Left ventricle myocardium inferior (tissue), 1 donor: ENCODE measurements at regions not wholly inside any gene's neighbourhood (a gene's known extent, or its start where the extent isn't known, plus 50 kb on each side); places are given as distances from the start of the nearest gene placed in this dataset.

Source experiments
- DNase-seq: peaks from one replicate; pipeline ENCODE4 v3.0.0-alpha.2; 2020
- H3K27ac ChIP-seq: fragments of 200-600 bp; replicated peaks from 2 replicates; pipeline ENCODE4 v1.8.0; 2021
- H3K27me3 ChIP-seq: fragments of 200-600 bp; 2 replicates; pipeline ENCODE4 v1.8.0; 2021; ENCODE audit warnings: low read depth
- H3K36me3 ChIP-seq: fragments of 200-600 bp; 2 replicates; pipeline ENCODE4 v1.8.0; 2021
- H3K4me1 ChIP-seq: fragments of 200-600 bp; 2 replicates; pipeline ENCODE4 v1.8.0; 2021
- H3K4me3 ChIP-seq: fragments of 200-600 bp; 2 replicates; pipeline ENCODE4 v1.8.0; 2021; ENCODE audit warnings: mild to moderate bottlenecking, moderate library complexity
- H3K9me3 ChIP-seq: fragments of 200-600 bp; replicated peaks from 2 replicates; pipeline ENCODE4 v1.8.0; 2021
- CTCF ChIP-seq: fragments of 200-600 bp; IDR thresholded peaks from 2 replicates; pipeline ENCODE4 v1.8.0; 2021; ENCODE audit warnings: antibody characterized with exemption, mild to moderate bottlenecking, borderline replicate concordance
- intact Hi-C: fragments of 100-400 bp; cut with micrococcal nuclease; formaldehyde crosslinking; loops from one replicate; pipeline ENCODE4 v1.11.0; 2022
- donor health status: DM: no; HTN: yes; CAD: no; lungs with severe emphysema.

- H3K36me3 ChIP-seq: no peaks in the 10 kb centered on the region
Measured at GRCh38 chr1:30413606-30414005, 309.8 kb downstream of the MATN1 start.

GRCh38 chr1:30413111-30413440 lies 310.3 kb downstream of the MATN1 start:
- DNase-seq: no peak
- Histone ChIP-seq H3K4me3 (no peak overlapping the region), H3K27ac (no peak overlapping the region), H3K4me1 (no peaks in the 10 kb centered on the region), H3K27me3 (peaks cover 97% of the 10 kb centered on the region), H3K9me3 (no peaks in the 10 kb centered on the region), H3K36me3 (no peaks in the 10 kb centered on the region)
- TF ChIP-seq CTCF: no peak
- intact Hi-C loops: no loop called here

More at GRCh38 chr1:30413606-30414005, 309.8 kb downstream of the MATN1 start:
- peaks cover 96% of the 10 kb centered on the region for H3K27me3 ChIP-seq
- intact Hi-C loops: no loop called here
- no peak for DNase-seq
- H3K27ac ChIP-seq: no peak overlapping the region
- TF ChIP-seq CTCF: no peak
- H3K4me3 ChIP-seq: no peak overlapping the region
- H3K4me1 ChIP-seq: no peaks in the 10 kb centered on the region
- no peaks in the 10 kb centered on the region for H3K9me3 ChIP-seq

GRCh38 chr1:30412241-30413110 lies 310.9 kb downstream of the MATN1 start:
- H3K27me3 ChIP-seq: peaks cover 96% of the 10 kb centered on the region
- no peak overlapping the region for H3K4me3 ChIP-seq
- no peaks in the 10 kb centered on the region for H3K36me3 ChIP-seq
- intact Hi-C loops: no loop called here
- no peaks in the 10 kb centered on the region for H3K9me3 ChIP-seq
- no peaks in the 10 kb centered on the region for H3K4me1 ChIP-seq
- no peak overlapping the region for H3K27ac ChIP-seq
- no peak for DNase-seq
- TF ChIP-seq CTCF: no peak

GRCh38 chr1:30411206-30411605 lies 312.2 kb downstream of the MATN1 start:
- no peak overlapping the region for H3K27ac ChIP-seq
- DNase-seq: no peak
- H3K27me3 ChIP-seq: peaks cover 88% of the 10 kb centered on the region
- intact Hi-C loops: no loop called here
- no peak for TF ChIP-seq CTCF
- no peaks in the 10 kb centered on the region for H3K36me3 ChIP-seq
- no peaks in the 10 kb centered on the region for H3K9me3 ChIP-seq
- no peaks in the 10 kb centered on the region for H3K4me1 ChIP-seq
- no peak overlapping the region for H3K4me3 ChIP-seq

GRCh38 chr1:30410153-30410851 lies 313.1 kb downstream of the MATN1 start:
- H3K36me3 ChIP-seq: no peaks in the 10 kb centered on the region
- DNase-seq: no peak
- TF ChIP-seq CTCF: no peak
- H3K4me3 ChIP-seq: no peak overlapping the region
- intact Hi-C loops: no loop called here
- H3K9me3 ChIP-seq: no peaks in the 10 kb centered on the region
- H3K27me3 ChIP-seq: peaks cover 79% of the 10 kb centered on the region
- H3K27ac ChIP-seq: no peak overlapping the region
- no peaks in the 10 kb centered on the region for H3K4me1 ChIP-seq
